Stimulated activated effector memory CD8-positive, alpha-beta T cell treated with anti-CD3 and anti-CD28 coated beads, Interleukin-12 subunit alpha, Interleukin-12 subunit beta, amount 100 ng/mL, for 72 hours (primary cell): ENCODE measurements at regions not wholly inside any gene's neighbourhood (a gene's known extent, or its start where the extent isn't known, plus 50 kb on each side); places are given as distances from the start of the nearest gene placed in this dataset.

Experiments used
- ATAC-seq: fragments of 150-1000 bp; cut with Tn5 transposase; 2 replicates; pipeline ENCODE4 v1.10.0; 2021
- DNase-seq, 2 donors: peaks; one replicate each; pipeline ENCODE4 v3.0.0; 2021 to 2022; ENCODE audit warnings: low spot score in 2 of 2
- H3K27ac Mint-ChIP-seq: one replicate; pipeline ENCODE4 v1.8.0; 2022; ENCODE audit warnings: mild to moderate bottlenecking, mixed read lengths
- H3K36me3 Mint-ChIP-seq: one replicate; pipeline ENCODE4 v1.8.0; 2022; ENCODE audit warnings: mild to moderate bottlenecking, mixed read lengths
- H3K4me1 Mint-ChIP-seq: one replicate; pipeline ENCODE4 v1.8.0; 2022; ENCODE audit warnings: mixed read lengths
- H3K4me3 Mint-ChIP-seq: one replicate; pipeline ENCODE4 v1.8.0; 2022; ENCODE audit warnings: mild to moderate bottlenecking, mixed read lengths
- H3K9me3 Mint-ChIP-seq: one replicate; pipeline ENCODE4 v1.8.0; 2022; ENCODE audit warnings: mixed read lengths

GRCh38 chr18:22634464-22634863 is 216.7 kb upstream of the CTAGE1 start:
- ATAC-seq: no peak
- H3K4me1 Mint-ChIP-seq: no peaks in the 10 kb centered on the region

DNA sequence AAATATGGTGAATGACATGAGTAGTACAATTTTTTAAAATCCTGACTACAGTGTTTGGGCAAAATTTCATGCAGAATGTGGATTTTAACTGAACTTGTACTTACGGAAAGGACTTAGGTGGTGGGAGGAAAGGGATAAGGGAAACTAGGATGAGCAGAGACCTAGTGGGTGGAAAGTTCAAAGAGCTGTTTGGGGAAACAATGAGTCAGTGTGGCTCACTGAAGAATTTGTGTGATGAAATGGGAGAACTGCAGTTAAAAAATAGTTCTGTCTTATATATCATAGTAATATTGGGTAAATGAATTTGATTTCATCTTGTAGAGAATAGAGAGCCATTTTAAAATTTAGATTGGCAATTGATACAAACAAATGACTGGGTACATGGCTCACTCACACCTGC is 220.1 kb upstream of the CTAGE1 start:
- Mint-ChIP-seq H3K36me3 (no peaks in the 10 kb centered on the region), H3K27ac (no peak overlapping the region), H3K4me1 (no peaks in the 10 kb centered on the region), H3K9me3 (peaks cover 4% of the 10 kb centered on the region), H3K4me3 (no peak overlapping the region)
- ATAC-seq: no peak
- no peak for DNase-seq

More at GRCh38 chr18:22634464-22634863, 216.7 kb upstream of the CTAGE1 start:
- no peak for DNase-seq
- Mint-ChIP-seq H3K9me3 (peaks cover 6% of the 10 kb centered on the region), H3K27ac (no peak overlapping the region), H3K4me3 (no peak overlapping the region), H3K36me3 (no peaks in the 10 kb centered on the region)

- Mint-ChIP-seq H3K4me1 (no peaks in the 10 kb centered on the region), H3K4me3 (no peak overlapping the region), H3K9me3 (peaks cover 4% of the 10 kb centered on the region), H3K36me3 (no peaks in the 10 kb centered on the region), H3K27ac (no peak overlapping the region)
- no peak for DNase-seq
- ATAC-seq: no peak
Measured at GRCh38 chr18:22639026-22639463, 221.3 kb upstream of the CTAGE1 start.

DNA sequence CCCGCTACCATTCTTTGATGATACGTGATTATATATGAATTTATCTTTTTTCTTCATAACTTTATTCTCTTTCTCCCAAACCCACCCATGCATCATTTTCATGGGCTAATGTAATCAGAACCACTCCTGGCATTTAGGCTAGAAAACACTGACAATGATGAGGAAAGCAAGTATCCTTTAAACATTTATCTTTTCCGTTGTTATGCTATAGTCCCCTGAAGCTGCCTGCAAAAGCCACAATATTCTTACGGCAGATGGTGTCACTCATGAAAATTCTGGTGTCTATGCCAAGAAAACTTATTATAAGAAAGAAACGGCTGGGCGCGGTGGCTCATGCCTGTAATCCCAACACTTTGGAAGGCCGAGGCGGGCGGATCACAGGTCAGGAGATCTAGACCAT is 221.8 kb upstream of the CTAGE1 start:
- Mint-ChIP-seq H3K27ac (no peak overlapping the region), H3K36me3 (no peaks in the 10 kb centered on the region), H3K9me3 (peaks cover 4% of the 10 kb centered on the region), H3K4me3 (no peak overlapping the region), H3K4me1 (no peaks in the 10 kb centered on the region)
- ATAC-seq: no peak
- DNase-seq: no peak

GRCh38 chr18:22640281-22640842 is 222.6 kb upstream of the CTAGE1 start:
- DNase-seq (no peak), ATAC-seq (no peak)
- Mint-ChIP-seq H3K9me3 (peaks cover 4% of the 10 kb centered on the region), H3K27ac (no peak overlapping the region), H3K36me3 (no peaks in the 10 kb centered on the region), H3K4me1 (no peaks in the 10 kb centered on the region), H3K4me3 (no peak overlapping the region)

DNA sequence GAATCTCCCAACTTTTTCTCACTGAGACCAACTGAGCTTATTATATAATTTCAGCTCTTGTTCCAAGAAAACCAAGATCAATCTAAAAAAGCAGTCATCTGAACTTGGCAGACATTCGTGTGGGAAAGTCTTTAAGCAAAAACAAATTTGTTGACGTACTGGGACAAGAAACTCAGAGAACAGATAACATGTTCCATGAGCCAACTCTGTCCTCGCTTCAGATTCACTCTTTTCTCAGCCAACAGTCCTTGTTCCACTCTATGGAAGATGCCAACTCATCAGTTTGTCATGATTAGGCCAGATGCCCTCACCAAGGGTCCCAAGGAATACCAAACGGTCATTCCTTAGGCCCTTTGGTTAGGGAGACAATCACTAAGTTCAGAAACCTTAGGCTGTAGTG is 224.2 kb upstream of the CTAGE1 start:
- Mint-ChIP-seq H3K4me3 (no peak overlapping the region), H3K4me1 (no peaks in the 10 kb centered on the region), H3K27ac (no peak overlapping the region), H3K36me3 (no peaks in the 10 kb centered on the region), H3K9me3 (no peaks in the 10 kb centered on the region)
- DNase-seq (no peak), ATAC-seq (no peak)

DNA sequence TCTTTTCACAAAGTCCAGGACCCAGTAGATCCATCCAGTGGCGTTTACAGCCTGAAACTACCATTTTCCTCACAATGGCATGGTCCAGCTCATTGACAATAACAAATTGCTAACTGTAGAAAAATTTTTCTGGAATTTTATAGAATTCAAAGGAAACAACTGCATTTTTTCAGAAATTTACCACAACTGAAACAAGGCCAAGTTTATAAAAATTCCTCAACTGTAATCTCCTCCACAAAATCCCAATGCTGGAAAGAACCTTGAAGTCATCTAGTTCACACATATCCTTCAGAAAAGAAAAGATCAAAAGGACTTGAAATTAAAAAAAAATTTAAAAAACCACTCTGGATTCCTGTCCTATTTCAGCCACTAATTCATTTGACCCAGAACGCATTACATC is 226.0 kb upstream of the CTAGE1 start:
- H3K9me3 Mint-ChIP-seq: no peaks in the 10 kb centered on the region
- no peaks in the 10 kb centered on the region for H3K4me1 Mint-ChIP-seq
- H3K27ac Mint-ChIP-seq: no peak overlapping the region
- DNase-seq (no peak), ATAC-seq (no peak)
- no peak overlapping the region for H3K4me3 Mint-ChIP-seq
- no peaks in the 10 kb centered on the region for H3K36me3 Mint-ChIP-seq

- no peaks in the 10 kb centered on the region for H3K4me1 Mint-ChIP-seq
- no peak for ATAC-seq
Measured at GRCh38 chr18:22650247-22650646, 232.5 kb upstream of the CTAGE1 start.

GRCh38 chr18:22657619-22658018 is 239.9 kb upstream of the CTAGE1 start:
- Mint-ChIP-seq H3K27ac (no peak overlapping the region), H3K4me1 (no peaks in the 10 kb centered on the region), H3K36me3 (no peaks in the 10 kb centered on the region), H3K9me3 (peaks cover 15% of the 10 kb centered on the region), H3K4me3 (no peak overlapping the region)
- no peak for ATAC-seq
- DNase-seq: no peak

More at GRCh38 chr18:22650247-22650646, 232.5 kb upstream of the CTAGE1 start:
- H3K9me3 Mint-ChIP-seq: peaks cover 6% of the 10 kb centered on the region
- no peak overlapping the region for H3K27ac Mint-ChIP-seq
- no peaks in the 10 kb centered on the region for H3K36me3 Mint-ChIP-seq
- DNase-seq: no peak
- no peak overlapping the region for H3K4me3 Mint-ChIP-seq

DNA sequence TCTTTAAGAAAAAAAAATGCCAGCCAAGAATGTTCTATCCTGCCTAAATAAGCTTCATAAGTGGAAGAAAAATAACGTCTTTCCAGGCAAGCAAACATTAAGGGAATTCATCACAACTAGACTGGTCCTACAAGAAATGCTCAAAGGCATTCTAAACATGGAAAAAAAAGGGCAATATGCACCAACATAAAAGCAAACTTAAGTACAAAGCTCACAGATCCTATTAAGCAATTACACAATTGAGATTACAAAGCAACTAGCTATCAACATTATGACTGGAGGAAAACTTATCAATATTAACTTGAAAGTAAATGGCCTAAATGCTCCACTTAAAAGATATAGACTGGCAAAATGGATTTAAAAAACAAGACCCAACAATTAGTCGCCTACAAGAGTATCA is 240.6 kb upstream of the CTAGE1 start:
- H3K4me3 Mint-ChIP-seq: no peak overlapping the region
- no peak for ATAC-seq
- no peak overlapping the region for H3K27ac Mint-ChIP-seq
- peaks cover 18% of the 10 kb centered on the region for H3K9me3 Mint-ChIP-seq
- H3K36me3 Mint-ChIP-seq: no peaks in the 10 kb centered on the region
- DNase-seq: no peak
- no peaks in the 10 kb centered on the region for H3K4me1 Mint-ChIP-seq

- Mint-ChIP-seq H3K4me3 (no peak overlapping the region), H3K27ac (no peak overlapping the region), H3K9me3 (peaks cover 11% of the 10 kb centered on the region), H3K36me3 (no peaks in the 10 kb centered on the region), H3K4me1 (no peaks in the 10 kb centered on the region)
- DNase-seq (no peak), ATAC-seq (no peak)
Measured at GRCh38 chr18:22663378-22663777, 245.7 kb upstream of the CTAGE1 start.

- Mint-ChIP-seq H3K36me3 (no peaks in the 10 kb centered on the region), H3K4me1 (no peaks in the 10 kb centered on the region), H3K9me3 (peaks cover 8% of the 10 kb centered on the region), H3K4me3 (no peak overlapping the region), H3K27ac (no peak overlapping the region)
- DNase-seq (no peak), ATAC-seq (no peak)
Measured at GRCh38 chr18:22666411-22666940, 248.8 kb upstream of the CTAGE1 start.

DNA sequence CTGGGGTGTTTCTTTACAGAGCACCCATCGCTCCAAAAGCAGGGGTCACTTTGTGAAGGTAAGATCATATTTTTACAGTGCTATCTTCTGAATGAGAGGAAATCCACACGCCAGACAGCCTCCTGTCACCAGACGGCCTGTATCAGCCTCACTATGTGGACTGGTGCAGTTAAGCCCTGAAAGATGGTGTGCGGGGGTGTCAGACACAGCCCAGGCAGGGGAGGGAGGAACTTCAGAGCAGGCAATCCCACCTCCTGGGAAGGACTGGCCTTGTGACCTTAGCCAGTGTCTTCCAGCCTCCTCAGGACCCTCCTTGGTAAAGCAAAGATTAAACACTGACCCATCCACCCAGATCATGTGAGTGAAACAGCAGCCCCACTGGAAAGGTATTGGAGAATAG is 249.4 kb upstream of the CTAGE1 start:
- H3K36me3 Mint-ChIP-seq: no peaks in the 10 kb centered on the region
- ATAC-seq (no peak), DNase-seq (no peak)
- H3K27ac Mint-ChIP-seq: no peak overlapping the region
- peaks cover 8% of the 10 kb centered on the region for H3K9me3 Mint-ChIP-seq
- no peak overlapping the region for H3K4me3 Mint-ChIP-seq
- H3K4me1 Mint-ChIP-seq: no peaks in the 10 kb centered on the region

- no peak overlapping the region for H3K4me3 Mint-ChIP-seq
- DNase-seq: no peak
- no peaks in the 10 kb centered on the region for H3K36me3 Mint-ChIP-seq
- ATAC-seq: no peak
- peaks cover 6% of the 10 kb centered on the region for H3K9me3 Mint-ChIP-seq
- H3K4me1 Mint-ChIP-seq: no peaks in the 10 kb centered on the region
- H3K27ac Mint-ChIP-seq: no peak overlapping the region
Measured at GRCh38 chr18:22667616-22668422, 250.1 kb upstream of the CTAGE1 start.

DNA sequence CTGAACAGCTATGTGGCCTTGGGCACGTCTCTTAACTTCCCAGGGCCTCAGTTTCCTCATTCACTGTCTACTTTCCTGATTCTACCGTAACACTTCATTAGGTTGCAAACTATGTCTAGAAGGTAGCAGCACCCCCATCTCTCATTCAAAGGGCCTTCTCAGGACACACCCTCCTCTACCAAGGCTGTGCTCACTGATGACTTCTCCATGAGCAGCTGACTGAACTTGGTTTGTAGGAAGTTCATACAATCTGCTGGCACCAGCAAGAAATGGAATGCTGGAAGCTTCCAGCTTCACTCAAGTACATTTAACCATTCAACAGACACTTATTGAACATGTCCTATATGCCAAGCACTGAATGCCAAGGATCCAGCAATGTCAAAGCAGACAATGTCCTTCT is 250.8 kb upstream of the CTAGE1 start:
- Mint-ChIP-seq H3K4me1 (no peaks in the 10 kb centered on the region), H3K9me3 (peaks cover 2% of the 10 kb centered on the region), H3K27ac (no peak overlapping the region), H3K4me3 (no peak overlapping the region), H3K36me3 (no peaks in the 10 kb centered on the region)
- ATAC-seq: no peak
- DNase-seq: no peak

- Mint-ChIP-seq H3K4me3 (no peak overlapping the region), H3K36me3 (no peaks in the 10 kb centered on the region), H3K9me3 (no peaks in the 10 kb centered on the region), H3K4me1 (no peaks in the 10 kb centered on the region), H3K27ac (no peak overlapping the region)
- DNase-seq (no peak), ATAC-seq (no peak)
Measured at GRCh38 chr18:22670914-22671313, 253.2 kb upstream of the CTAGE1 start.
